Common myeloid progenitor, CD34-positive (primary cell): ENCODE measurements at regions not wholly inside any gene's neighbourhood (a gene's known extent, or its start where the extent isn't known, plus 50 kb on each side); places are given as distances from the start of the nearest gene placed in this dataset.

Experiments used
- CTCF ChIA-PET: fragments of 350-600 bp; sonication (Branson Sonifier 250); formaldehyde crosslinking; loops from one replicate; lab custom pipeline; 2021; ENCODE audit warnings: antibody characterized with exemption; lab: Charles Lee
- POLR2A ChIA-PET: fragments of 350-600 bp; sonication (Branson Sonifier 250); formaldehyde crosslinking; loops from one replicate; lab custom pipeline; 2021; ENCODE audit warnings: antibody characterized with exemption; lab: Charles Lee
- DNase-seq, 3 donors: peaks; one replicate each; pipeline versions ENCODE4 v3.0.0 to v3.0.0-alpha.2; 2013
- H3K27ac ChIP-seq, 2 experiments: 1 replicate in 1 of 2; 2 replicates in 1 of 2; pipeline ENCODE4 v1.7.0; 2013; ENCODE audit warnings: inconsistent platforms in 2 of 2, low read length in 2 of 2, mild to moderate bottlenecking in 2 of 2, low read depth in 1 of 2, moderate library complexity in 1 of 2; ENCODE audit not compliant: severe bottlenecking in 2 of 2, insufficient read depth in 1 of 2, poor library complexity in 1 of 2
- H3K27me3 ChIP-seq, 5 experiments: replicated peaks in 2 of 5; 1 replicate in 3 of 5; 2 replicates in 2 of 5; pipeline versions ENCODE4 v1.6.1 to v1.7.0; 2013; ENCODE audit warnings: low read length in 4 of 5, mild to moderate bottlenecking in 2 of 5, moderate library complexity in 2 of 5, inconsistent platforms in 1 of 5; ENCODE audit not compliant: insufficient read depth in 5 of 5, control insufficient read depth in 4 of 5
- H3K36me3 ChIP-seq, 4 experiments: 1 replicate in 2 of 4; 2 replicates in 2 of 4; pipeline versions ENCODE4 v1.6.1 to v1.7.0; 2013; ENCODE audit warnings: low read length in 3 of 4, control low read depth in 1 of 4, mild to moderate bottlenecking in 1 of 4; ENCODE audit not compliant: control insufficient read depth in 4 of 4, insufficient read depth in 4 of 4
- H3K4me1 ChIP-seq, 4 experiments: 1 replicate in 3 of 4; 2 replicates in 1 of 4; pipeline versions ENCODE4 v1.6.1 to v1.7.1; 2013; ENCODE audit warnings: low read length in 3 of 4, mild to moderate bottlenecking in 3 of 4, control low read depth in 1 of 4, inconsistent platforms in 1 of 4, moderate library complexity in 1 of 4; ENCODE audit not compliant: control insufficient read depth in 4 of 4, insufficient read depth in 4 of 4; ENCODE audit errors: control extremely low read depth in 1 of 4
- H3K4me3 ChIP-seq, 7 experiments: 1 replicate in 4 of 7; 2 replicates in 3 of 7; pipeline versions ENCODE4 v1.5.1 to v1.7.0; 2013; ENCODE audit warnings: mild to moderate bottlenecking in 7 of 7, low read length in 6 of 7, moderate library complexity in 6 of 7, inconsistent platforms in 2 of 7, low read depth in 2 of 7, control low read depth in 1 of 7; ENCODE audit not compliant: insufficient read depth in 4 of 7, control insufficient read depth in 1 of 7; ENCODE audit errors: extremely low read depth in 1 of 7
- H3K9me3 ChIP-seq, 5 experiments: 1 replicate in 4 of 5; 2 replicates in 1 of 5; pipeline versions ENCODE4 v1.6.1 to v1.7.1; 2013; ENCODE audit warnings: low read length in 4 of 5, mild to moderate bottlenecking in 2 of 5, inconsistent platforms in 1 of 5, low read depth in 1 of 5, moderate library complexity in 1 of 5; ENCODE audit not compliant: control insufficient read depth in 4 of 5, insufficient read depth in 2 of 5; ENCODE audit errors: control extremely low read depth in 1 of 5
- WGBS: methylation state at CpG from one replicate; pipeline ENCODE4 v1.1.5; 2013; ENCODE audit not compliant: insufficient coverage; 5-methylcytosine and 5-hydroxymethylcytosine counted together

DNA sequence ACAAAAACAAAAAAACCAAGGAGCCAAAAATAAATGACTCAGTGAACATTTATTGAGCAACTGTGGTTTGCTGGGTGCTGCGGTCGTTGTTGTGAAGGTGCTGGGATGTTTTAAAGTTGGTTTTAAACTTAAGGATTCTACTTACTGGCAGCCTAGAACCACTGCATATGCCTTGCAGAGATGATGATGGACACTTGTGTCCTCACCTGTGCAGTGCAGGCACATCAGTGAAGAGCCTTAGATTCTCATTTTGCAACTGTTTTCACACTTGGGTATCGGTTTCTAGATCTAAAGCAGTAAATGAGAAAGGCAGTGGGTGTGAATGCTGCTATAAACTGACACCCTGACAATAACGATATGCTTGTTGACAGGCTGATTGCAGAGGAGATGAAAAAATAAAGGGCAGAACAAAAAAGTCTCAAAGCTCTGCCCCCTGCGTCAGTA lies 68.8 kb downstream of the UTRN start:
- Histone ChIP-seq H3K4me3 (no peak overlapping the region), H3K27me3 (no peaks in the 10 kb centered on the region), H3K27ac (no peak overlapping the region), H3K36me3 (peaks cover 0 to 5% (median 0%) of the 10 kb centered on the region in 4 experiments), H3K9me3 (no peaks in the 10 kb centered on the region), H3K4me1 (peaks cover 32 to 39% (median 35%) of the 10 kb centered on the region in 4 experiments)
- POLR2A ChIA-PET, result no interaction called here
- CTCF ChIA-PET, result interaction anchor here (1.1 kb wide), 1 partner anchor 9 kb away, joined by 3 read pairs; no protein-coding TSS in a partner anchor
- 95% methylated on average over 5 of the region's 5 CpGs for WGBS
- DNase-seq, result no peak

GRCh38 chr6:144359783-144360182 lies 74.6 kb downstream of the UTRN start:
- Histone ChIP-seq H3K27ac (no peak overlapping the region), H3K9me3 (no peaks in the 10 kb centered on the region), H3K36me3 (peaks cover 0 to 8% (median 1%) of the 10 kb centered on the region in 4 experiments), H3K27me3 (no peaks in the 10 kb centered on the region), H3K4me1 (peaks cover 0 to 4% (median 2%) of the 10 kb centered on the region in 4 experiments), H3K4me3 (no peak overlapping the region)
- CTCF ChIA-PET, result no interaction called here
- no peak for DNase-seq
- POLR2A ChIA-PET, result no interaction called here
- no CpG with 5 or more reads among the region's 1 CpG for WGBS

DNA sequence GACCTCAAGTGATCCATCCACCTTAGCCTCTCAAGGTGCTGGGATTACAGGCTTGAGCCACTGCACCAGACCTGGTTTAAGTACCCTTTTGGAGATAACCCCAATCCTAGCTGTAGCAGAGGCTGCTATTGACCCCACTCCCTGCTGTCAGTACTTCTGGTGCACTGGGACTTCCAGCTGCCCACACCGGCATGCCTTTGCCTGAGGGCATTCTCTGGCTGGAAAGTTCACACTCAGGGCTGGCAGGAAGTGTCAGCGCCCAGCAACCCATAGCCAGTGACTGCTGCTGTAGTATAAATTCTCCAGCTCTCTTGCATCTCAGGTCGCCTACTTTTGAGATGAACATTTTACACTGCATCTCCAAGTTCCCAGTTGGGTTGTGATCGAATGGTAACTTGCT lies 75.3 kb downstream of the UTRN start:
- H3K9me3 ChIP-seq, result no peaks in the 10 kb centered on the region
- H3K36me3 ChIP-seq, result peaks cover 0 to 5% (median 1%) of the 10 kb centered on the region in 4 experiments
- no peak overlapping the region for H3K27ac ChIP-seq
- WGBS, result 98% methylated on average over 4 of the region's 4 CpGs
- CTCF ChIA-PET, result interaction anchor here (1.2 kb wide), 1 partner anchor 9 kb away, joined by 4 read pairs; no protein-coding TSS in a partner anchor
- POLR2A ChIA-PET, result no interaction called here
- no peak for DNase-seq
- no peak overlapping the region for H3K4me3 ChIP-seq
- H3K27me3 ChIP-seq, result no peaks in the 10 kb centered on the region
- peaks cover 0 to 6% (median 4%) of the 10 kb centered on the region in 4 experiments for H3K4me1 ChIP-seq

GRCh38 chr6:144361016-144361415 lies 75.9 kb downstream of the UTRN start:
- no CpG with 5 or more reads among the region's 1 CpG for WGBS
- H3K27ac ChIP-seq, result no peak overlapping the region
- peaks cover 0 to 5% (median 1%) of the 10 kb centered on the region in 4 experiments for H3K36me3 ChIP-seq
- CTCF ChIA-PET, result interaction anchor here (0.9 to 1.2 kb wide), 2 partner anchors 9 to 64 kb away, joined by 3 to 4 read pairs; no protein-coding TSS in a partner anchor
- H3K4me3 ChIP-seq, result no peak overlapping the region
- peaks cover 0 to 6% (median 4%) of the 10 kb centered on the region in 4 experiments for H3K4me1 ChIP-seq
- POLR2A ChIA-PET, result no interaction called here
- H3K27me3 ChIP-seq, result no peaks in the 10 kb centered on the region
- no peak for DNase-seq
- H3K9me3 ChIP-seq, result no peaks in the 10 kb centered on the region

GRCh38 chr6:144362042-144363018 lies 77.2 kb downstream of the UTRN start:
- H3K36me3 ChIP-seq, result peaks cover 0 to 2% (median 1%) of the 10 kb centered on the region in 4 experiments
- H3K27me3 ChIP-seq, result no peaks in the 10 kb centered on the region
- 94% methylated on average over 5 of the region's 5 CpGs for WGBS
- peaks cover 0 to 6% (median 4%) of the 10 kb centered on the region in 4 experiments for H3K4me1 ChIP-seq
- ChIA-PET CTCF (interaction anchor here (0.8 to 1.6 kb wide), 2 partner anchors 17 to 20 kb away, joined by 3 to 4 read pairs; no protein-coding TSS in a partner anchor), POLR2A (no interaction called here)
- DNase-seq, result no peak
- no peak overlapping the region for H3K27ac ChIP-seq
- no peaks in the 10 kb centered on the region for H3K9me3 ChIP-seq
- H3K4me3 ChIP-seq, result no peak overlapping the region

DNA sequence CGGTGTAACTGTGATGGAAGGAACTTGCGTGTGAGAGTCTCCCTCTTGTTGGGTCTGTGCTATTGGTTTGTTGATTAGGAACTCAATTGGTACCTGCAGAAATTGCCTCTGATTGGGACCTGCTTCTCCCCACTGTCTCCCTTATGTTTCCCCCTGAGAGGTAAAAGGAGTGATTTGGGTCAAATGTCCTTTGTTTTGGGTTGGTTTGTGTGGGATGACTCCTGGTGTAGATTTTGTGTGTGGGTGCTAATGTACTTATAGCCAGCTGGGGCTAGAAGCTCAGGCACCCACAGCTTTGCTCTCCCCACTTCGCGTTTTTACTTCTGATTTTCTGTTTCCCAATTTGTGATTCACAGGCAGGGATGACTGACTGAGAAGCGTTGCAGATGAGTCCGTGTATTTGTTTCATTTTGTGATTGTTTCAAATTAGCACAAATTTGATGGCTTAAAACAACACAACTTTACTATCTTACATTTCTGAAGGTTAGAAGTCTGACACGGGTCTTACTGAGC lies 79.1 kb downstream of the UTRN start:
- Histone ChIP-seq H3K27me3 (no peaks in the 10 kb centered on the region), H3K4me3 (no peak overlapping the region), H3K4me1 (peaks cover 0 to 6% (median 4%) of the 10 kb centered on the region in 4 experiments), H3K9me3 (no peaks in the 10 kb centered on the region), H3K27ac (no peak overlapping the region), H3K36me3 (peaks cover 0 to 2% (median 1%) of the 10 kb centered on the region in 4 experiments)
- ChIA-PET CTCF (interaction anchor here (0.8 kb wide), 1 partner anchor 18 kb away, joined by 3 read pairs; no protein-coding TSS in a partner anchor), POLR2A (no interaction called here)
- 96% methylated on average over 3 of the region's 7 CpGs for WGBS
- DNase-seq, result no peak
